ENCODE measurements at regions not wholly inside any gene's neighbourhood (a gene's known extent, or its start where the extent isn't known, plus 50 kb on each side); places are given as distances from the start of the nearest gene placed in this dataset.

GRCh38 chr5:99070822-99071221 is 142.0 kb upstream of the CHD1 start:
- no peak overlapping the region for H4K5ac ChIP-seq (ENCODE audit: insufficient read length, low read depth, low read length)
- no peaks in the 10 kb centered on the region for H3K23me2 ChIP-seq (ENCODE audit: insufficient read length, low read depth, low read length, poor library complexity, severe bottlenecking)
- H2BK12ac ChIP-seq (ENCODE audit: insufficient read length, low read depth, low read length): no peak overlapping the region
- no peak overlapping the region for H2BK15ac ChIP-seq (ENCODE audit: low read depth, low read length)
- H2BK5ac ChIP-seq (ENCODE audit: insufficient read length, low read length): no peak overlapping the region
- H4K8ac ChIP-seq (replicated peaks; ENCODE audit: insufficient read length, low read depth, low read length): no peak overlapping the region
- no peak for TF ChIP-seq CTCF (conservative IDR thresholded peaks at IDR 0.05)
- H4K20me1 ChIP-seq (ENCODE audit: control insufficient read depth, insufficient read depth, insufficient read length): no peaks in the 10 kb centered on the region
- H3K4me2 ChIP-seq (ENCODE audit: insufficient read depth, insufficient read length, low read length): no peak overlapping the region
- no peaks in the 10 kb centered on the region; a peak in 1 of 5 replicates for H3K9me3 Mint-ChIP-seq
- no peaks in the 10 kb centered on the region for H3K27me3 ChIP-seq (ENCODE audit: insufficient read depth, low read length)
- H3K79me1 ChIP-seq (ENCODE audit: insufficient read depth, low read depth, low read length, poor library complexity, severe bottlenecking): no peaks in the 10 kb centered on the region
- H3T11ph ChIP-seq (ENCODE audit: low read length): no peak overlapping the region
- H3K27ac ChIP-seq (ENCODE audit: insufficient read length, low read depth, low read length): no peak overlapping the region
- no peaks in the 10 kb centered on the region for H3K27me3 Mint-ChIP-seq (ENCODE audit: low read depth)
- no peak overlapping the region for H3K23ac ChIP-seq (ENCODE audit: insufficient read length, low read depth, low read length)
- H3K14ac ChIP-seq (ENCODE audit: insufficient read depth, low read length): no peak overlapping the region
- H3K27ac Mint-ChIP-seq: no peak overlapping the region; a peak in 1 of 7 replicates
- no peak overlapping the region for H2AK5ac ChIP-seq (ENCODE audit: insufficient read length, low read length)
- no peak overlapping the region for H4K91ac ChIP-seq (ENCODE audit: insufficient read length, low read depth, low read length)
- WGBS (ENCODE audit: extremely low coverage, insufficient read length, low lambda C conversion rate): no CpG with 5 or more reads among the region's 2 CpGs
- no peak overlapping the region for H3K9ac ChIP-seq (ENCODE audit: extremely low read depth, insufficient read length, low read length)
- DNase-seq: no peak
- H3K4me3 Mint-ChIP-seq: no peak overlapping the region
- H3K4me1 ChIP-seq (ENCODE audit: insufficient read depth, low read length): no peaks in the 10 kb centered on the region
- no peak overlapping the region for H3K18ac ChIP-seq (ENCODE audit: insufficient read length, low read depth, low read length)
- H3K9me3 ChIP-seq (ENCODE audit: control insufficient read depth, low read depth, low read length): no peaks in the 10 kb centered on the region
- no peak overlapping the region for H2BK120ac ChIP-seq (ENCODE audit: low read depth, low read length, poor library complexity, severe bottlenecking)
- no peak overlapping the region for H3K4ac ChIP-seq (ENCODE audit: low read depth, low read length)
- no peaks in the 10 kb centered on the region for H3K36me3 Mint-ChIP-seq (ENCODE audit: insufficient read depth in 1 of 3, low read depth in 3 of 3)
- H2BK20ac ChIP-seq (ENCODE audit: low read depth, low read length, poor library complexity, severe bottlenecking): no peak overlapping the region
- no peak overlapping the region for H3K56ac ChIP-seq (ENCODE audit: insufficient read length, low read depth, low read length)
- no peaks in the 10 kb centered on the region for H3K4me1 Mint-ChIP-seq
- no peaks in the 10 kb centered on the region for H3K79me2 ChIP-seq (ENCODE audit: insufficient read depth, low read length)
- no peak overlapping the region for H2AFZ ChIP-seq (ENCODE audit: low read length)
